Calu3 (cell line): ENCODE measurements at regions not wholly inside any gene's neighbourhood (a gene's known extent, or its start where the extent isn't known, plus 50 kb on each side); places are given as distances from the start of the nearest gene placed in this dataset.

Source experiments
- BruUV-seq: library from RNA; stranded (reverse); fragments of 400-500 nt; replicated peaks from 2 replicates; lab custom pipeline; 2021; lab: Mats Ljungman, UMichigan
- CTCF ChIA-PET: fragments of 300-600 bp; sonication (Branson Sonifier 250); formaldehyde crosslinking; loops from one replicate; lab custom pipeline; 2022; ENCODE audit warnings: antibody characterized with exemption; lab: Charles Lee
- DNase-seq: peaks from one replicate; pipeline ENCODE4 v3.0.0; 2022
- H3K27ac Mint-ChIP-seq: one replicate; pipeline ENCODE4 v1.8.0; 2022; ENCODE audit warnings: mixed read lengths; ENCODE audit not compliant: unreplicated experiment
- H3K27me3 Mint-ChIP-seq: one replicate; pipeline ENCODE4 v1.8.0; 2022; ENCODE audit warnings: mixed read lengths; ENCODE audit not compliant: unreplicated experiment
- H3K36me3 Mint-ChIP-seq: one replicate; pipeline ENCODE4 v1.8.0; 2022; ENCODE audit warnings: mild to moderate bottlenecking, moderate library complexity, mixed read lengths; ENCODE audit not compliant: insufficient read depth, unreplicated experiment
- H3K4me1 Mint-ChIP-seq: one replicate; pipeline ENCODE4 v1.8.0; 2022; ENCODE audit warnings: mild to moderate bottlenecking, low read depth, mixed read lengths; ENCODE audit not compliant: unreplicated experiment
- H3K4me3 Mint-ChIP-seq: one replicate; pipeline ENCODE4 v1.8.0; 2022; ENCODE audit warnings: mild to moderate bottlenecking, low read depth, moderate library complexity, mixed read lengths; ENCODE audit not compliant: unreplicated experiment
- H3K9me3 Mint-ChIP-seq: one replicate; pipeline ENCODE4 v1.8.0; 2022; ENCODE audit warnings: low read depth, mixed read lengths; ENCODE audit not compliant: unreplicated experiment
- CTCF ChIP-seq: fragments of 200-600 bp; IDR thresholded peaks from one replicate; pipeline ENCODE4 v1.8.0; 2022; ENCODE audit warnings: antibody characterized with exemption; ENCODE audit not compliant: unreplicated experiment
- intact Hi-C: fragments of 100-400 bp; cut with micrococcal nuclease; formaldehyde crosslinking; loops from one replicate; pipeline ENCODE4 v1.10.0; 2022; ENCODE audit not compliant: unreplicated experiment

- Mint-ChIP-seq H3K27ac (peak overlapping the region; percentile 76), H3K36me3 (peaks cover 35% of the 10 kb centered on the region), H3K4me1 (peaks cover 8% of the 10 kb centered on the region), H3K9me3 (peaks cover 3% of the 10 kb centered on the region), H3K4me3 (peak overlapping the region; percentile 95), H3K27me3 (no peaks in the 10 kb centered on the region)
- DNase-seq: no peak
- intact Hi-C loops: no loop called here
- no peak for TF ChIP-seq CTCF
- CTCF ChIA-PET: interaction anchor here (0.7 kb wide), 1 partner anchor 107 kb away, joined by 7 read pairs; no protein-coding TSS in a partner anchor
- BruUV-seq: TSS peak; percentile 50
Measured at GRCh38 chr3:15861163-15861562, 63.4 kb upstream of the ANKRD28 start.

GRCh38 chr3:15872807-15873206 lies 75.0 kb upstream of the ANKRD28 start:
- Mint-ChIP-seq H3K36me3 (no peaks in the 10 kb centered on the region), H3K27me3 (no peaks in the 10 kb centered on the region)

GRCh38 chr3:15873415-15873814 lies 75.6 kb upstream of the ANKRD28 start:
- intact Hi-C loops: no loop called here
- Mint-ChIP-seq H3K27me3 (no peaks in the 10 kb centered on the region), H3K4me1 (no peaks in the 10 kb centered on the region), H3K36me3 (no peaks in the 10 kb centered on the region), H3K4me3 (no peak overlapping the region), H3K9me3 (peaks cover 5% of the 10 kb centered on the region), H3K27ac (no peak overlapping the region)
- no peak for DNase-seq
- no peak for TF ChIP-seq CTCF
- no TSS peak for BruUV-seq
- CTCF ChIA-PET: no interaction called here

More at GRCh38 chr3:15872807-15873206, 75.0 kb upstream of the ANKRD28 start:
- Mint-ChIP-seq H3K4me3 (no peak overlapping the region), H3K27ac (peak overlapping the region; percentile 11), H3K4me1 (no peaks in the 10 kb centered on the region), H3K9me3 (peaks cover 5% of the 10 kb centered on the region)
- TF ChIP-seq CTCF: no peak
- CTCF ChIA-PET: no interaction called here
- no TSS peak for BruUV-seq
- no peak for DNase-seq
- intact Hi-C loops: no loop called here

GRCh38 chr3:15875016-15875689 lies 77.4 kb upstream of the ANKRD28 start:
- CTCF ChIA-PET: no interaction called here
- no peak for DNase-seq
- H3K4me3 Mint-ChIP-seq: no peak overlapping the region
- no peaks in the 10 kb centered on the region for H3K4me1 Mint-ChIP-seq
- H3K27me3 Mint-ChIP-seq: no peaks in the 10 kb centered on the region
- H3K9me3 Mint-ChIP-seq: peaks cover 5% of the 10 kb centered on the region
- no peak for TF ChIP-seq CTCF
- intact Hi-C loops: no loop called here
- no TSS peak for BruUV-seq
- H3K27ac Mint-ChIP-seq: no peak overlapping the region
- H3K36me3 Mint-ChIP-seq: no peaks in the 10 kb centered on the region
